ENCODE measurements at regions not wholly inside any gene's neighbourhood (a gene's known extent, or its start where the extent isn't known, plus 50 kb on each side); places are given as distances from the start of the nearest gene placed in this dataset.

- TF ChIP-seq CTCF (IDR thresholded peaks at IDR 0.05; ENCODE audit: low read depth, low read length), result no peak
- no peak for TF ChIP-seq POLR2A (IDR thresholded peaks at IDR 0.05; ENCODE audit: extremely low read depth, insufficient read length)
- no peak for TF ChIP-seq MYC (IDR thresholded peaks at IDR 0.05; ENCODE audit: low read depth, low read length)
- TF ChIP-seq, protein P1, sequence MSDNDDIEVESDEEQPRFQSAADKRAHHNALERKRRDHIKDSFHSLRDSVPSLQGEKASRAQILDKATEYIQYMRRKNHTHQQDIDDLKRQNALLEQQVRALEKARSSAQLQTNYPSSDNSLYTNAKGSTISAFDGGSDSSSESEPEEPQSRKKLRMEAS (IDR thresholded peaks at IDR 0.05; ENCODE audit: low read depth, low read length), result no peak
These were observed 126.7 kb upstream of the B3GAT1 start for GRCh38 chr11:134538742-134539141.

Measured in NB4 (cell line).